Parathyroid adenoma (tissue), 2 donors: ENCODE measurements at regions not wholly inside any gene's neighbourhood (a gene's known extent, or its start where the extent isn't known, plus 50 kb on each side); places are given as distances from the start of the nearest gene placed in this dataset.

Experiments used
- H2AFZ ChIP-seq: fragments of 300-600 bp; sonication (generic); one replicate; pipeline ENCODE4 v1.7.0; 2017; ENCODE audit warnings: antibody characterized with exemption, mild to moderate bottlenecking
- H3K27ac ChIP-seq: fragments of 300-600 bp; sonication (generic); one replicate; pipeline ENCODE4 v1.7.0; 2017
- H3K27me3 ChIP-seq: fragments of 300-600 bp; sonication (generic); one replicate; pipeline ENCODE4 v1.7.0; 2017; ENCODE audit warnings: low read length; ENCODE audit not compliant: control insufficient read depth, insufficient read depth
- H3K36me3 ChIP-seq: fragments of 300-600 bp; sonication (generic); one replicate; pipeline ENCODE4 v1.7.0; 2017; ENCODE audit warnings: low read length; ENCODE audit not compliant: control insufficient read depth, insufficient read depth
- H3K4me1 ChIP-seq: fragments of 300-600 bp; sonication (generic); one replicate; pipeline ENCODE4 v1.7.0; 2017; ENCODE audit warnings: control low read depth
- H3K4me2 ChIP-seq: fragments of 300-600 bp; sonication (generic); one replicate; pipeline ENCODE4 v1.7.0; 2017; ENCODE audit warnings: low read length
- H3K4me3 ChIP-seq: fragments of 300-600 bp; sonication (generic); one replicate; pipeline ENCODE4 v1.7.0; 2017; ENCODE audit warnings: low read depth, low read length
- H3K79me2 ChIP-seq: fragments of 300-600 bp; sonication (generic); one replicate; pipeline ENCODE4 v1.7.0; 2017; ENCODE audit warnings: control low read depth
- H3K9ac ChIP-seq: fragments of 300-600 bp; sonication (generic); one replicate; pipeline ENCODE4 v1.7.0; 2017; ENCODE audit warnings: mild to moderate bottlenecking
- H3K9me3 ChIP-seq: fragments of 300-600 bp; sonication (generic); one replicate; pipeline ENCODE4 v1.7.0; 2017; ENCODE audit warnings: low read length; ENCODE audit not compliant: control insufficient read depth
- TF ChIP-seq, protein P1 (sequence below): fragments of 300-600 bp; sonication (generic); IDR thresholded peaks from one replicate; pipeline ENCODE4 v1.7.0; 2017; ENCODE audit warnings: antibody characterized with exemption, mild to moderate bottlenecking
- donor health status: primary hyperparathyroidism.

DNA sequence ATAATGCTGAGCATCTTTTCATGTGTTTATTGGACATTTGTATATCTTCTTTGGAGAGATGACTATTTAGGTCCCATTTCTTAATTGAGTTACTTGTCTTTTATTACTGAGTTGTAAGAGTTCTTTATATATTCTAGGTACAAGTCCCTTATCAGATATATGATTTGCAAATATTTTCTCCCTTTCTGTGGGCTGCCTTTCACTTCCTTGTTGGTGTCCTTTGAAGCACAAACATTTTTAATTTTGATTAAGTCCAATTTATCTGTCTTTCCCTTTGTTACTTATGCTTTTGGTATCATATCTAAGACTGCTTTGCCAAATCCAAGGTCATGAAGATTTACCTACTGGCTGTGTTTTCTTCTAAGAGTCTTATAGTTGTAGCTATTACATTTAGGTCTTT, 113.2 kb downstream of the HNRNPD start:
- Histone ChIP-seq H3K27me3 (no peaks in the 10 kb centered on the region), H3K4me3 (no peak overlapping the region), H3K4me2 (no peak overlapping the region), H2AFZ (no peak overlapping the region), H3K36me3 (no peaks in the 10 kb centered on the region), H3K9ac (no peak overlapping the region), H3K79me2 (no peaks in the 10 kb centered on the region), H3K4me1 (no peaks in the 10 kb centered on the region), H3K27ac (no peak overlapping the region), H3K9me3 (no peaks in the 10 kb centered on the region)
- TF ChIP-seq, protein P1, sequence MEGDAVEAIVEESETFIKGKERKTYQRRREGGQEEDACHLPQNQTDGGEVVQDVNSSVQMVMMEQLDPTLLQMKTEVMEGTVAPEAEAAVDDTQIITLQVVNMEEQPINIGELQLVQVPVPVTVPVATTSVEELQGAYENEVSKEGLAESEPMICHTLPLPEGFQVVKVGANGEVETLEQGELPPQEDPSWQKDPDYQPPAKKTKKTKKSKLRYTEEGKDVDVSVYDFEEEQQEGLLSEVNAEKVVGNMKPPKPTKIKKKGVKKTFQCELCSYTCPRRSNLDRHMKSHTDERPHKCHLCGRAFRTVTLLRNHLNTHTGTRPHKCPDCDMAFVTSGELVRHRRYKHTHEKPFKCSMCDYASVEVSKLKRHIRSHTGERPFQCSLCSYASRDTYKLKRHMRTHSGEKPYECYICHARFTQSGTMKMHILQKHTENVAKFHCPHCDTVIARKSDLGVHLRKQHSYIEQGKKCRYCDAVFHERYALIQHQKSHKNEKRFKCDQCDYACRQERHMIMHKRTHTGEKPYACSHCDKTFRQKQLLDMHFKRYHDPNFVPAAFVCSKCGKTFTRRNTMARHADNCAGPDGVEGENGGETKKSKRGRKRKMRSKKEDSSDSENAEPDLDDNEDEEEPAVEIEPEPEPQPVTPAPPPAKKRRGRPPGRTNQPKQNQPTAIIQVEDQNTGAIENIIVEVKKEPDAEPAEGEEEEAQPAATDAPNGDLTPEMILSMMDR: no peak

DNA sequence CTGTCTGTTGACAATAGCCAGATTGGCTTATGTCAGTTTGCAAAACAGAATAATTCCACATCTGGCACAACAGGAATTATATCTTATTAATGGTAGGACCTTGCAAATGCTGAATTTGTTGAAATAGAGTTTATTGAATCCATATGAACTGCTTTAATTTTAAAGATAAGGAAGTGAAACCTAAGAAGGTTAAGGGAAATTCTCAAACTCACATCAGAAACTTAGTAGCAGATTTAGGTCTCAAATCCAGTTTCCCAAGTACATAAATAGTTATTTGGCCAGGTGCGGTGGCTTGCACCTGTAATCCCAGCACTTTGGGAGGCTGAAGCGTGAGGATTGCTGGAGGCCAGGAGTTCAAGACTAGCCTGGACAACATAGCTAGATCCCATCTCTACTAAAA, 117.1 kb downstream of the HNRNPD start:
- Histone ChIP-seq H3K27me3 (no peaks in the 10 kb centered on the region), H3K9me3 (no peaks in the 10 kb centered on the region), H3K4me3 (no peak overlapping the region), H2AFZ (no peak overlapping the region), H3K27ac (no peak overlapping the region), H3K9ac (no peak overlapping the region), H3K79me2 (no peaks in the 10 kb centered on the region), H3K4me1 (no peaks in the 10 kb centered on the region), H3K36me3 (no peaks in the 10 kb centered on the region), H3K4me2 (no peak overlapping the region)
- TF ChIP-seq, protein P1: no peak

DNA sequence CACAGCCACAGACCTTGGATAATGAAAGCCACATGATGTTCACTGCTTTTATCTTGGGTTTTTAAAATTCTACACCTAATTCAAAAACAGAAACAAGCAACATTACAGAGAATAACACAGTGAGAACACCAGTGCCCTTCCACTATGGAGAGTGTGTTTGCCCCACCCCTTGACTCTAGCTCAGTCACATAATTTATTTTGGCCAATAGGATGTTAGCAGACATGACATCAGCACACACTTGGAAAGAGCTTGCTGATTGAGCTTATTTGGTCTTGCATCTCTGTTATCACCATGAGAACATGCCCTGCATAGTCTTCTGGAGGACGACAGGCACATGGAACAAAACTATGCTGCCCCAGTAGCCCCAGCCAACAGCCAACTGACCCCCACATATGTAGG, 118.1 kb downstream of the HNRNPD start:
- Histone ChIP-seq H3K27ac (no peak overlapping the region), H2AFZ (no peak overlapping the region), H3K4me2 (no peak overlapping the region), H3K9me3 (no peaks in the 10 kb centered on the region), H3K27me3 (no peaks in the 10 kb centered on the region), H3K4me1 (no peaks in the 10 kb centered on the region), H3K9ac (no peak overlapping the region), H3K4me3 (no peak overlapping the region), H3K79me2 (no peaks in the 10 kb centered on the region), H3K36me3 (no peaks in the 10 kb centered on the region)
- TF ChIP-seq, protein P1: no peak

DNA sequence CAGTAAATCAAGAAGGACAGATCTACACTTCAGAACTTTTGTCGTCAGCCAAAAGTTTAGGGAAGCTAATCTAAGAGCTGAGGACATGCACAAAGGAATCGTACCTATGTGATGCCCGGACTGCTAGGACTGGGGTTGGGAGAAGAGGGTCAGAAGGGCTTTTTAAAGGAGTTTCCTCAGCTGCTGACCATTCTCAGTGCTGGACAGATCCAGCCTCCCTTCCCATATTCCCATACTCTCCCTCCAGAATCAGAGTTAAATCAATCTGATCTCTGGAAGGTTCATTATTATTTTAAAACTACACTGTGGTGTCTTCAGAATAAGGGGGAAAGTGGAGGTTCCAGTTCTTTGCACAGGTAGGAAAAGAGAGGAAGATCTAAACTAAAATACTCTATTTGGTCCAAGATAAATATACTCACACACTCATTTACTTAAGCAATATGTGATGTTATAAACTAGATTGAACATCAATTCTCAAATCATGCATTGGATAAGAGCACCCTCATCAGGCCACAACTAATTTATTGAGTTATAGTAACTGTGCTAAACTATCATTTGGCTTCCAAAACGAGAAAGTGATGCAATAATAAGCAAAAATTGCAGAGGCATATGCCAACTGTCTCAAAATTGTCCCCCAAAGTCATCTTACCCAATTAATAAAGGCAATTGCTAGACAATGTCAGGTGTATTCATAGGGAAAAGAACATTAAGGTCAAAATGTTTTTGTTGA, 124.7 kb downstream of the HNRNPD start:
- H3K79me2 ChIP-seq: no peaks in the 10 kb centered on the region
- no peak overlapping the region for H3K4me2 ChIP-seq
- no peak overlapping the region for H3K9ac ChIP-seq
- no peak overlapping the region for H3K4me3 ChIP-seq
- H3K9me3 ChIP-seq: no peaks in the 10 kb centered on the region
- H3K27me3 ChIP-seq: no peaks in the 10 kb centered on the region
- H3K36me3 ChIP-seq: no peaks in the 10 kb centered on the region
- H3K27ac ChIP-seq: no peak overlapping the region
- H3K4me1 ChIP-seq: no peaks in the 10 kb centered on the region
- no peak overlapping the region for H2AFZ ChIP-seq
- TF ChIP-seq, protein P1: no peak

DNA sequence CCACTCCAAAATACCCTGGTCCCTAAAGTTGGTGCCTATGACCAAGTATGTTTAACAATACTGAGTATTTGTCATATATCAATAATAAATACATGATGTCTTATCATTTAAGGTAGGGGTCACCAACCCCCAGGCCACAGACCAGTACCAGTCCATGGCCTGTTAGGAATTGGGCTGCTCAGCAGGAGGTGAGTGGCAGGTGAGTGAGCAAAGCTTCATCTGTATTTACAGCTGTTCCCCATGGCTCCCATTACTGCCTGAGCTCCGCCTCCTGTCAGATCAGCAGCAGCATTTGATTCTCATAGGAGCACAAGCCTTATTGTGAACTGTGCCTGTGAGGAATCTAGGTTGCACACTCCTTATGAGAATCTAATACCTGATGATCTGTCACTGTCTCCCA, 126.2 kb downstream of the HNRNPD start:
- Histone ChIP-seq H3K9ac (no peak overlapping the region), H3K9me3 (no peaks in the 10 kb centered on the region), H3K36me3 (no peaks in the 10 kb centered on the region), H2AFZ (no peak overlapping the region), H3K27me3 (no peaks in the 10 kb centered on the region), H3K4me1 (no peaks in the 10 kb centered on the region), H3K4me3 (no peak overlapping the region), H3K4me2 (no peak overlapping the region), H3K79me2 (no peaks in the 10 kb centered on the region), H3K27ac (no peak overlapping the region)
- TF ChIP-seq, protein P1: no peak
